AG09319 (cell line): ENCODE measurements at regions not wholly inside any gene's neighbourhood (a gene's known extent, or its start where the extent isn't known, plus 50 kb on each side); places are given as distances from the start of the nearest gene placed in this dataset.

Experiments used
- DNase-seq: peaks from one replicate; pipeline ENCODE4 v3.0.0-alpha.2; 2010; ENCODE audit warnings: low read depth; ENCODE audit errors: extremely low read depth
- CTCF ChIP-seq: IDR thresholded peaks from 2 replicates; pipeline ENCODE4 v1.5.1; 2011; ENCODE audit warnings: low read depth, mild to moderate bottlenecking, inconsistent platforms, low read length, moderate library complexity

- TF ChIP-seq CTCF = no peak
- DNase-seq = no peak
Measured at GRCh38 chr20:63085151-63085861, 78.5 kb upstream of the BHLHE23 start.

GRCh38 chr20:63084563-63084927 lies 77.8 kb upstream of the BHLHE23 start:
- TF ChIP-seq CTCF = no peak
- DNase-seq = no peak

GRCh38 chr20:63083831-63084562 lies 77.2 kb upstream of the BHLHE23 start:
- no peak for TF ChIP-seq CTCF
- no peak for DNase-seq

GRCh38 chr20:63082939-63083735 lies 76.4 kb upstream of the BHLHE23 start:
- no peak for DNase-seq
- no peak for TF ChIP-seq CTCF

GRCh38 chr20:63082308-63082938 lies 75.7 kb upstream of the BHLHE23 start:
- no peak for TF ChIP-seq CTCF
- no peak for DNase-seq

- no peak for DNase-seq
- TF ChIP-seq CTCF = no peak
Measured at GRCh38 chr20:63081831-63082230, 75.1 kb upstream of the BHLHE23 start.

GRCh38 chr20:63081351-63081750 lies 74.6 kb upstream of the BHLHE23 start:
- no peak for DNase-seq
- no peak for TF ChIP-seq CTCF
